ENCODE measurements at regions not wholly inside any gene's neighbourhood (a gene's known extent, or its start where the extent isn't known, plus 50 kb on each side); places are given as distances from the start of the nearest gene placed in this dataset.

DNA sequence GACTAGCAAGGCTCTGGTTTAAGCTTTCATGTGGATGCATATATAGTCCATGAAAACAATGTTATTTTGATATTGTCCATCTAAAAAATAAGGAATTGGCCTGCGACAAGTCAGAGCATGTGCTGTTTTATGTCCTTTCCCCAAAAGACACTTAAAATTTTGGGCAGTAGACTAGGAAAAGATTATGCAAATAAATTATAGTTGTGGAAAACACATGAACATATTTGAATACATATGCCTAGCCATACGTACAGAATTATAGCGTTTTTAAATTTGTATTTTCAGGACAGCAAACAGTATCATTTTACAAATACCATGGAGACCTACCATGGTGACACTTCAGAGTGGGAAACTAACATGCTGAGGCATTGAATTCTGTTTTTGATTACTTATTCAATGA is 113.8 kb upstream of the SLC5A12 start:
- Histone ChIP-seq H3K27ac (ENCODE audit: low read depth, low read length) (no peak overlapping the region), H3K9me3 (ENCODE audit: low read depth, low read length) (no peaks in the 10 kb centered on the region), H2AFZ (ENCODE audit: low read length) (no peak overlapping the region), H4K20me1 (ENCODE audit: insufficient read depth, low read length) (no peaks in the 10 kb centered on the region), H3K27me3 (ENCODE audit: insufficient read depth, low read length) (no peaks in the 10 kb centered on the region), H3K4me3 (ENCODE audit: insufficient read depth, low read length) (no peak overlapping the region), H3K4me2 (ENCODE audit: insufficient read depth, low read length) (no peak overlapping the region), H3K79me2 (ENCODE audit: insufficient read depth, low read length) (no peaks in the 10 kb centered on the region), H3K36me3 (ENCODE audit: insufficient read depth, low read length) (no peaks in the 10 kb centered on the region), H3K4me1 (ENCODE audit: insufficient read depth, low read length) (no peaks in the 10 kb centered on the region)
- TF ChIP-seq, protein P1, sequence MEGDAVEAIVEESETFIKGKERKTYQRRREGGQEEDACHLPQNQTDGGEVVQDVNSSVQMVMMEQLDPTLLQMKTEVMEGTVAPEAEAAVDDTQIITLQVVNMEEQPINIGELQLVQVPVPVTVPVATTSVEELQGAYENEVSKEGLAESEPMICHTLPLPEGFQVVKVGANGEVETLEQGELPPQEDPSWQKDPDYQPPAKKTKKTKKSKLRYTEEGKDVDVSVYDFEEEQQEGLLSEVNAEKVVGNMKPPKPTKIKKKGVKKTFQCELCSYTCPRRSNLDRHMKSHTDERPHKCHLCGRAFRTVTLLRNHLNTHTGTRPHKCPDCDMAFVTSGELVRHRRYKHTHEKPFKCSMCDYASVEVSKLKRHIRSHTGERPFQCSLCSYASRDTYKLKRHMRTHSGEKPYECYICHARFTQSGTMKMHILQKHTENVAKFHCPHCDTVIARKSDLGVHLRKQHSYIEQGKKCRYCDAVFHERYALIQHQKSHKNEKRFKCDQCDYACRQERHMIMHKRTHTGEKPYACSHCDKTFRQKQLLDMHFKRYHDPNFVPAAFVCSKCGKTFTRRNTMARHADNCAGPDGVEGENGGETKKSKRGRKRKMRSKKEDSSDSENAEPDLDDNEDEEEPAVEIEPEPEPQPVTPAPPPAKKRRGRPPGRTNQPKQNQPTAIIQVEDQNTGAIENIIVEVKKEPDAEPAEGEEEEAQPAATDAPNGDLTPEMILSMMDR (IDR thresholded peaks at IDR 0.05; ENCODE audit: extremely low read depth, low read depth, low read length), result no peak
- no peak for DNase-seq (ENCODE audit: insufficient read length, low spot score, missing footprints)

DNA sequence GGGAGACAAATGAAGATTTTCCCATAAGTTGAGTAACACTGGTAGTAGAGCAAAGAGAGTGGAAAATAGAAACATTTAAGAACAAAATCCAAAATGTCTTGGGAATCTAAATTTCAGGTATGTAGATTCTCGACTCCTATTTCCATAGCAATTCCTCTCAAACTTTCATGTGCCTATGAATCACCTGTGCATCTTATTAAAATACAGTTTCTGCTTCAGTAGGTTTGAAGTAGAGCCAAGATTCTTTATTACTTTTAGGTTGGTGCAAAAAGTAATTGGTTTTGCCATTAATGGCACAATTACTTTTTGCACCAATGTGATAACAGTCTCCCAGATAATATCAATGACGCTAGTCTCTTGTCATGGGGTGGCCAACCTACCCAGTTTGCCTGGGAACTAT is 115.3 kb upstream of the SLC5A12 start:
- no peaks in the 10 kb centered on the region for H3K36me3 ChIP-seq (ENCODE audit: insufficient read depth, low read length)
- TF ChIP-seq, protein P1 (IDR thresholded peaks at IDR 0.05; ENCODE audit: extremely low read depth, low read depth, low read length), result no peak
- no peaks in the 10 kb centered on the region for H3K27me3 ChIP-seq (ENCODE audit: insufficient read depth, low read length)
- H3K4me3 ChIP-seq (ENCODE audit: insufficient read depth, low read length), result no peak overlapping the region
- no peak overlapping the region for H2AFZ ChIP-seq (ENCODE audit: low read length)
- DNase-seq (ENCODE audit: insufficient read length, low spot score, missing footprints), result no peak
- no peaks in the 10 kb centered on the region for H3K9me3 ChIP-seq (ENCODE audit: low read depth, low read length)
- H4K20me1 ChIP-seq (ENCODE audit: insufficient read depth, low read length), result no peaks in the 10 kb centered on the region
- no peak overlapping the region for H3K27ac ChIP-seq (ENCODE audit: low read depth, low read length)
- peaks cover 11% of the 10 kb centered on the region for H3K4me1 ChIP-seq (ENCODE audit: insufficient read depth, low read length)
- H3K79me2 ChIP-seq (ENCODE audit: insufficient read depth, low read length), result no peaks in the 10 kb centered on the region
- H3K4me2 ChIP-seq (ENCODE audit: insufficient read depth, low read length), result no peak overlapping the region

DNA sequence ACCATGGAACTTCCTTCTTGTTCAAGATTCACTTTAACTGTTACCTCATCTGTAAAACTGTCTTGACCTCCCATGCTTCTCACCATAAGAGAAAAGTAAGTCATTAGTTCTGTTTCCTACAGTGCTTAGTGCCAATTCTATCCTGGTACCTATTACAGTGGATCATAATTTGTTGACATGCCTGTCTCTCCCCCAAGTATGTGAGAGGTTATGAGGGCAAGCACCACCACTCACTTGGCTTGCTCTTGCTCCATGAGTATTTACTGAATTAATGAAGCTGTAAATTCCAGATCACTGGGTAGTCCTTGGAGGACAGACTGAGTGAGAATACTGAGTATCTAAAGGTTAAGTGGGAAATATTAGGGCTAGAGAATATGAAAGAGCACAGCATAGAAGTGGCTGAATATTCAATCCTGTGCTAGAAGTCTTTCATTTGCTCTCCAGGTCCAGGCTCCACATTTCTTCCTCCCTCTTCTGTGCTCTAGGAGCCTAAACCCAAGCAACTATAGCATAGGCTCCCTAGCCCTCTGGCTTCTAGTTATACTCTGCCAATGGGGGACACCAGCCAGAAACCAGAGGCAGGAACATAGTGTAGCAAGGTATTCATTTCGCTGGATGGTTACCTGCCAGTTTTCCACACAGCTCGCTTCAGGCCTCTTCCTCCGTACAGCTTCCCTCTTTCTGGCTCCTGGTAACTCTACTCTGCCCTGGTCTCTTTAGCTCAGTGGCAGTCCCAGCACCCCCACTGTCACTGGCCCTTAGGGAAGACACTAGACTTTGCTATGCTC is 118.2 kb upstream of the SLC5A12 start:
- Histone ChIP-seq H3K36me3 (ENCODE audit: insufficient read depth, low read length) (no peaks in the 10 kb centered on the region), H3K27me3 (ENCODE audit: insufficient read depth, low read length) (no peaks in the 10 kb centered on the region)
- DNase-seq (ENCODE audit: insufficient read length, low spot score, missing footprints), result no peak

DNA sequence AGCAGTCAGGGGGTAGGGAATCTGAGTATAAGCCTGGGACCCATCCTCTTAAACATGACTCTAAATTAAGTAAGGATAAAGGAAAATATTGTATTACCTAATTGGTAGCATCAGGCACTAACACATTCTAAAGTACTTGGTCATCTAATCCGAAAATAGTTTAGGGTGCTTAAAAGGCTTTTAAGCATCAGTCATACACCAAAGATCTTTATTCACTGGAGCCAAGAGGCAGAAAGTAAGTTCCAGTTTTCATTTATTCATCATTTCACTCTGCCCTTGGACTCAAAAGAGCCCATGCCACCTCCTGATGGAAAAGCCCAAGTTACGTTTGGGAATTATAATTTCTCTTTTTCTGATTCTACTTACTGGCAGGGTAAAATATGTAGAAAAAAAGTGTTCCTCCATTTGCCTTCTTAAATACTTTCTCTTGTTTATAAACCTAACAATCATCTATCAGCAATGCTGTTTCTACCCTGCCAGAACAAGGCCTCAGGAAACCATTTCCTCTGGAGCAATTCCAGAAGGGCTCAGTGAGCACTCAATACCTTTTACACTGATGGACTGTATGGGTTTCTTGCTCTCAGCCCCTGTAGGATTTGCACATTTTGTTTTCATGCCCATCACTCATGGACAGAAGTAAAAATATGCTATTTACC is 120.1 kb upstream of the SLC5A12 start:
- Histone ChIP-seq H2AFZ (ENCODE audit: low read length) (no peak overlapping the region), H3K9me3 (ENCODE audit: low read depth, low read length) (no peaks in the 10 kb centered on the region), H4K20me1 (ENCODE audit: insufficient read depth, low read length) (no peaks in the 10 kb centered on the region), H3K36me3 (ENCODE audit: insufficient read depth, low read length) (no peaks in the 10 kb centered on the region), H3K4me2 (ENCODE audit: insufficient read depth, low read length) (peak overlapping the region; percentile 54), H3K27me3 (ENCODE audit: insufficient read depth, low read length) (no peaks in the 10 kb centered on the region), H3K4me3 (ENCODE audit: insufficient read depth, low read length) (no peak overlapping the region), H3K27ac (ENCODE audit: low read depth, low read length) (peak overlapping the region; percentile 66), H3K4me1 (ENCODE audit: insufficient read depth, low read length) (peaks cover 30% of the 10 kb centered on the region), H3K79me2 (ENCODE audit: insufficient read depth, low read length) (no peaks in the 10 kb centered on the region)
- TF ChIP-seq, protein P1 (IDR thresholded peaks at IDR 0.05; ENCODE audit: extremely low read depth, low read depth, low read length), result no peak
- peak; percentile 2 for DNase-seq (ENCODE audit: insufficient read length, low spot score, missing footprints)

More for the DNA sequence above, 118.2 kb upstream of the SLC5A12 start:
- TF ChIP-seq, protein P1 (IDR thresholded peaks at IDR 0.05; ENCODE audit: extremely low read depth, low read depth, low read length), result no peak
- H3K4me1 ChIP-seq (ENCODE audit: insufficient read depth, low read length), result peaks cover 26% of the 10 kb centered on the region
- H4K20me1 ChIP-seq (ENCODE audit: insufficient read depth, low read length), result no peaks in the 10 kb centered on the region
- H3K27ac ChIP-seq (ENCODE audit: low read depth, low read length), result no peak overlapping the region
- no peaks in the 10 kb centered on the region for H3K9me3 ChIP-seq (ENCODE audit: low read depth, low read length)
- no peak overlapping the region for H3K4me3 ChIP-seq (ENCODE audit: insufficient read depth, low read length)
- H2AFZ ChIP-seq (ENCODE audit: low read length), result no peak overlapping the region
- H3K79me2 ChIP-seq (ENCODE audit: insufficient read depth, low read length), result no peaks in the 10 kb centered on the region
- no peak overlapping the region for H3K4me2 ChIP-seq (ENCODE audit: insufficient read depth, low read length)
